ENCODE measurements at regions not wholly inside any gene's neighbourhood (a gene's known extent, or its start where the extent isn't known, plus 50 kb on each side); places are given as distances from the start of the nearest gene placed in this dataset.

DNA sequence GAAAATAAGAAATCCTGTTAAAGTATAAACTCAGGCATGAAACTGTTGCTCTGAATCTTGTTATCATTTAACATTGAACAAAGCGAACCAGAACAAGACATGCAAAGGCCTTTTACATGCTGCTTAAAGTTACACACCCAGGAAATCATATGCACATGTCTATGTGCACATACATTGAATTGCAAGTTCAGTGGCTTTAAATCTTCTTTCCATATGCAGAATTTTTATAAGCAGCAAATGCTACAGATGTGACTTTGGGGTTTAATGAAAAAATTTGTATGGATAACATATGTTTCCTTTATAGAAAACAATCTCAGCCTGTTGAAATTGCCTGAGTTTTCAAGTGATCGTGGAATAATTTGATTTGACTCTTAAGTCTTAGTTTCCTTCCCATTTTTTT, 193.9 kb downstream of the AEBP2 start:
- H3K27me3 ChIP-seq (ENCODE audit: control insufficient read depth in 4 of 4, insufficient read depth in 4 of 4, low read length in 3 of 4), result no peaks in the 10 kb centered on the region
- H3K4me1 ChIP-seq (ENCODE audit: control insufficient read depth in 4 of 4, insufficient read depth in 4 of 4, low read length in 3 of 4), result no peaks in the 10 kb centered on the region
- 85% methylated on average over 2 of the region's 2 CpGs for whole genome bisulfite sequencing
- H3K9ac ChIP-seq (ENCODE audit: low read depth in 1 of 2, low read length in 2 of 2), result no peak overlapping the region
- TF ChIP-seq EGR1 (IDR thresholded peaks at IDR 0.05; ENCODE audit: low read depth in 2 of 2) (no peak), RXRA (IDR thresholded peaks at IDR 0.05) (no peak), JUND (IDR thresholded peaks at IDR 0.05) (no peak), HNF4A (conservative IDR thresholded peaks at IDR 0.05) (no peak)
- TF ChIP-seq, protein P1, sequence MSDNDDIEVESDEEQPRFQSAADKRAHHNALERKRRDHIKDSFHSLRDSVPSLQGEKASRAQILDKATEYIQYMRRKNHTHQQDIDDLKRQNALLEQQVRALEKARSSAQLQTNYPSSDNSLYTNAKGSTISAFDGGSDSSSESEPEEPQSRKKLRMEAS (IDR thresholded peaks at IDR 0.05), result no peak
- TF ChIP-seq, protein P2, sequence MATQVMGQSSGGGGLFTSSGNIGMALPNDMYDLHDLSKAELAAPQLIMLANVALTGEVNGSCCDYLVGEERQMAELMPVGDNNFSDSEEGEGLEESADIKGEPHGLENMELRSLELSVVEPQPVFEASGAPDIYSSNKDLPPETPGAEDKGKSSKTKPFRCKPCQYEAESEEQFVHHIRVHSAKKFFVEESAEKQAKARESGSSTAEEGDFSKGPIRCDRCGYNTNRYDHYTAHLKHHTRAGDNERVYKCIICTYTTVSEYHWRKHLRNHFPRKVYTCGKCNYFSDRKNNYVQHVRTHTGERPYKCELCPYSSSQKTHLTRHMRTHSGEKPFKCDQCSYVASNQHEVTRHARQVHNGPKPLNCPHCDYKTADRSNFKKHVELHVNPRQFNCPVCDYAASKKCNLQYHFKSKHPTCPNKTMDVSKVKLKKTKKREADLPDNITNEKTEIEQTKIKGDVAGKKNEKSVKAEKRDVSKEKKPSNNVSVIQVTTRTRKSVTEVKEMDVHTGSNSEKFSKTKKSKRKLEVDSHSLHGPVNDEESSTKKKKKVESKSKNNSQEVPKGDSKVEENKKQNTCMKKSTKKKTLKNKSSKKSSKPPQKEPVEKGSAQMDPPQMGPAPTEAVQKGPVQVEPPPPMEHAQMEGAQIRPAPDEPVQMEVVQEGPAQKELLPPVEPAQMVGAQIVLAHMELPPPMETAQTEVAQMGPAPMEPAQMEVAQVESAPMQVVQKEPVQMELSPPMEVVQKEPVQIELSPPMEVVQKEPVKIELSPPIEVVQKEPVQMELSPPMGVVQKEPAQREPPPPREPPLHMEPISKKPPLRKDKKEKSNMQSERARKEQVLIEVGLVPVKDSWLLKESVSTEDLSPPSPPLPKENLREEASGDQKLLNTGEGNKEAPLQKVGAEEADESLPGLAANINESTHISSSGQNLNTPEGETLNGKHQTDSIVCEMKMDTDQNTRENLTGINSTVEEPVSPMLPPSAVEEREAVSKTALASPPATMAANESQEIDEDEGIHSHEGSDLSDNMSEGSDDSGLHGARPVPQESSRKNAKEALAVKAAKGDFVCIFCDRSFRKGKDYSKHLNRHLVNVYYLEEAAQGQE (IDR thresholded peaks at IDR 0.05), result no peak
- H3K36me3 ChIP-seq (ENCODE audit: control insufficient read depth in 4 of 4, insufficient read depth in 3 of 4, low read depth in 1 of 4, low read length in 3 of 4), result no peaks in the 10 kb centered on the region
- no peak overlapping the region for H3K27ac ChIP-seq (ENCODE audit: low read depth in 1 of 2, low read length in 2 of 2)
- no peak overlapping the region for H3K4me3 ChIP-seq (ENCODE audit: low read depth in 1 of 3, low read length in 3 of 3)
- no peaks in the 10 kb centered on the region for H3K9me3 ChIP-seq (ENCODE audit: control insufficient read depth in 4 of 4, low read length in 3 of 4)
- no peak for DNase-seq (ENCODE audit: low spot score)

DNA sequence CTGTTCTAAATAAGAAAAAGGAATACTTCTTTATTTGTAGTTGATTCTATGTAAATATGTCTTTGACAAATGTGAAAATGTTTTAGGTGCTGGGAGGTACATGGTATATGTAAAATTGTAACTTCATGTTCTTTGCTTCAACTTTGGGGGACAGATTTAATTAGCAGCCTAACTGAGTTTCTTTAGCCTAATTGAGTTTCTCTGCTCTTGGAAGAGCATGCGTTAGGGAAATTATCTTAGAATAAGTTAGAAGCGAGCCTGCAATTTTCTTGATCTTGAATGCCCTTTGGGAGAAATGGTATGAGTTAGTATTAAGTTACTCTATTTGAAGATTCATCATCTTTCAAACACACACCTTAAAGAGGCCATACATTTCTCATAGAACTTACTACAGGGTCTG, 194.3 kb downstream of the AEBP2 start:
- DNase-seq (ENCODE audit: low spot score), result no peak
- no peaks in the 10 kb centered on the region for H3K27me3 ChIP-seq (ENCODE audit: control insufficient read depth in 4 of 4, insufficient read depth in 4 of 4, low read length in 3 of 4)
- H3K36me3 ChIP-seq (ENCODE audit: control insufficient read depth in 4 of 4, insufficient read depth in 3 of 4, low read depth in 1 of 4, low read length in 3 of 4), result no peaks in the 10 kb centered on the region
- H3K4me3 ChIP-seq (ENCODE audit: low read depth in 1 of 3, low read length in 3 of 3), result no peak overlapping the region
- H3K9me3 ChIP-seq (ENCODE audit: control insufficient read depth in 4 of 4, low read length in 3 of 4), result no peaks in the 10 kb centered on the region
- TF ChIP-seq, protein P3, sequence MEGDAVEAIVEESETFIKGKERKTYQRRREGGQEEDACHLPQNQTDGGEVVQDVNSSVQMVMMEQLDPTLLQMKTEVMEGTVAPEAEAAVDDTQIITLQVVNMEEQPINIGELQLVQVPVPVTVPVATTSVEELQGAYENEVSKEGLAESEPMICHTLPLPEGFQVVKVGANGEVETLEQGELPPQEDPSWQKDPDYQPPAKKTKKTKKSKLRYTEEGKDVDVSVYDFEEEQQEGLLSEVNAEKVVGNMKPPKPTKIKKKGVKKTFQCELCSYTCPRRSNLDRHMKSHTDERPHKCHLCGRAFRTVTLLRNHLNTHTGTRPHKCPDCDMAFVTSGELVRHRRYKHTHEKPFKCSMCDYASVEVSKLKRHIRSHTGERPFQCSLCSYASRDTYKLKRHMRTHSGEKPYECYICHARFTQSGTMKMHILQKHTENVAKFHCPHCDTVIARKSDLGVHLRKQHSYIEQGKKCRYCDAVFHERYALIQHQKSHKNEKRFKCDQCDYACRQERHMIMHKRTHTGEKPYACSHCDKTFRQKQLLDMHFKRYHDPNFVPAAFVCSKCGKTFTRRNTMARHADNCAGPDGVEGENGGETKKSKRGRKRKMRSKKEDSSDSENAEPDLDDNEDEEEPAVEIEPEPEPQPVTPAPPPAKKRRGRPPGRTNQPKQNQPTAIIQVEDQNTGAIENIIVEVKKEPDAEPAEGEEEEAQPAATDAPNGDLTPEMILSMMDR (IDR thresholded peaks at IDR 0.05; ENCODE audit: low read depth, low read length, missing input control), result no peak
- TF ChIP-seq RAD21 (IDR thresholded peaks at IDR 0.05) (no peak), SP1 (IDR thresholded peaks at IDR 0.05) (no peak), FOXA2 (IDR thresholded peaks at IDR 0.05) (no peak), HNF4A (conservative IDR thresholded peaks at IDR 0.05) (no peak), GABPA (IDR thresholded peaks at IDR 0.05 in 1 of 2, conservative IDR thresholded peaks at IDR 0.05 in 1 of 2) (no peak), YY1 (IDR thresholded peaks at IDR 0.05) (no peak)
- TF ChIP-seq, protein P4, sequence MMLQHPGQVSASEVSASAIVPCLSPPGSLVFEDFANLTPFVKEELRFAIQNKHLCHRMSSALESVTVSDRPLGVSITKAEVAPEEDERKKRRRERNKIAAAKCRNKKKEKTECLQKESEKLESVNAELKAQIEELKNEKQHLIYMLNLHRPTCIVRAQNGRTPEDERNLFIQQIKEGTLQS (IDR thresholded peaks at IDR 0.05), result no peak
- H3K9ac ChIP-seq (ENCODE audit: low read depth in 1 of 2, low read length in 2 of 2), result no peak overlapping the region
- no peak overlapping the region for H3K27ac ChIP-seq (ENCODE audit: low read depth in 1 of 2, low read length in 2 of 2)
- WGBS, result 97% methylated on average over 2 of the region's 2 CpGs
- H3K4me1 ChIP-seq (ENCODE audit: control insufficient read depth in 4 of 4, insufficient read depth in 4 of 4, low read length in 3 of 4), result no peaks in the 10 kb centered on the region
